ENCODE measurements at regions not wholly inside any gene's neighbourhood (a gene's known extent, or its start where the extent isn't known, plus 50 kb on each side); places are given as distances from the start of the nearest gene placed in this dataset.

GRCh38 chr5:33299621-33300208 is 141.1 kb upstream of the TARS1 start:
- Histone ChIP-seq H3K27me3 (no peaks in the 10 kb centered on the region), H3K4me1 (no peaks in the 10 kb centered on the region), H3K27ac (no peak overlapping the region), H3K4me3 (no peak overlapping the region), H3K9me3 (no peaks in the 10 kb centered on the region), H3K36me3 (no peaks in the 10 kb centered on the region)
- intact Hi-C loops (cut with DNase I) = no loop called here
- DNase-seq (ENCODE audit: extremely low spot score in 2 of 2) = no peak
- peak; percentile 17 to 46 (median 23) for TF ChIP-seq CTCF (IDR thresholded peaks at IDR 0.05)
- TF ChIP-seq POLR2AphosphoS5 (IDR thresholded peaks at IDR 0.05; ENCODE audit: insufficient read depth in 1 of 2, low read depth in 1 of 2) = peak in 1 of 2 donors; percentile 54
- TF ChIP-seq POLR2A (IDR thresholded peaks at IDR 0.05) = no peak

- H3K4me3 ChIP-seq = no peak overlapping the region
- no peaks in the 10 kb centered on the region for H3K4me1 ChIP-seq
- no peaks in the 10 kb centered on the region for H3K27me3 ChIP-seq
- no peaks in the 10 kb centered on the region for H3K9me3 ChIP-seq
- no peak overlapping the region for H3K27ac ChIP-seq
- no peak for DNase-seq (ENCODE audit: extremely low spot score in 2 of 2)
- H3K36me3 ChIP-seq = no peaks in the 10 kb centered on the region
- intact Hi-C loops (cut with DNase I) = no loop called here
- no peak for TF ChIP-seq POLR2A (IDR thresholded peaks at IDR 0.05)
- no peak for TF ChIP-seq CTCF (IDR thresholded peaks at IDR 0.05)
- no peak for TF ChIP-seq POLR2AphosphoS5 (IDR thresholded peaks at IDR 0.05; ENCODE audit: insufficient read depth in 1 of 2, low read depth in 1 of 2)
Measured at GRCh38 chr5:33300209-33300742, 140.5 kb upstream of the TARS1 start.

- no peaks in the 10 kb centered on the region for H3K27me3 ChIP-seq
- H3K9me3 ChIP-seq = no peaks in the 10 kb centered on the region
- H3K4me3 ChIP-seq = no peak overlapping the region
- no peak overlapping the region for H3K27ac ChIP-seq
- no peaks in the 10 kb centered on the region for H3K36me3 ChIP-seq
- intact Hi-C loops (cut with DNase I) = no loop called here
- H3K4me1 ChIP-seq = no peaks in the 10 kb centered on the region
- no peak for TF ChIP-seq CTCF (IDR thresholded peaks at IDR 0.05)
- TF ChIP-seq POLR2A (IDR thresholded peaks at IDR 0.05) = no peak
- no peak for TF ChIP-seq POLR2AphosphoS5 (IDR thresholded peaks at IDR 0.05; ENCODE audit: insufficient read depth in 1 of 2, low read depth in 1 of 2)
- DNase-seq (ENCODE audit: extremely low spot score in 2 of 2) = no peak
Measured at GRCh38 chr5:33303579-33304095, 137.1 kb upstream of the TARS1 start.

- Histone ChIP-seq H3K4me1 (no peaks in the 10 kb centered on the region), H3K4me3 (no peak overlapping the region), H3K9me3 (no peaks in the 10 kb centered on the region), H3K27ac (no peak overlapping the region), H3K36me3 (no peaks in the 10 kb centered on the region), H3K27me3 (no peaks in the 10 kb centered on the region)
- TF ChIP-seq POLR2A (IDR thresholded peaks at IDR 0.05) (no peak), CTCF (IDR thresholded peaks at IDR 0.05) (no peak), POLR2AphosphoS5 (IDR thresholded peaks at IDR 0.05; ENCODE audit: insufficient read depth in 1 of 2, low read depth in 1 of 2) (no peak)
- DNase-seq (ENCODE audit: extremely low spot score in 2 of 2) = no peak
- intact Hi-C loops (cut with DNase I) = no loop called here
Measured at GRCh38 chr5:33304601-33305000, 136.2 kb upstream of the TARS1 start.

GRCh38 chr5:33305572-33305971 is 135.2 kb upstream of the TARS1 start:
- no peak overlapping the region for H3K27ac ChIP-seq
- no peaks in the 10 kb centered on the region for H3K4me1 ChIP-seq
- H3K36me3 ChIP-seq = no peaks in the 10 kb centered on the region
- no peak overlapping the region for H3K4me3 ChIP-seq
- H3K27me3 ChIP-seq = no peaks in the 10 kb centered on the region
- TF ChIP-seq POLR2A (IDR thresholded peaks at IDR 0.05) = no peak
- TF ChIP-seq POLR2AphosphoS5 (IDR thresholded peaks at IDR 0.05; ENCODE audit: insufficient read depth in 1 of 2, low read depth in 1 of 2) = no peak
- no peak for TF ChIP-seq CTCF (IDR thresholded peaks at IDR 0.05)
- no peaks in the 10 kb centered on the region for H3K9me3 ChIP-seq
- no peak for DNase-seq (ENCODE audit: extremely low spot score in 2 of 2)
- intact Hi-C loops (cut with DNase I) = no loop called here

Data from vagina (tissue), 2 donors.